Endothelial cell of umbilical vein (primary cell): ENCODE measurements at regions not wholly inside any gene's neighbourhood (a gene's known extent, or its start where the extent isn't known, plus 50 kb on each side); places are given as distances from the start of the nearest gene placed in this dataset.

ENCODE experiments used
- BruUV-seq: library from RNA; stranded (reverse); fragments of 400-500 nt; replicated peaks from 2 replicates; lab custom pipeline; 2021; lab: Mats Ljungman, UMichigan
- CTCF ChIA-PET: fragments of 300-600, 350-600 bp; sonication (Branson Sonifier 250); formaldehyde crosslinking; loops from one replicate; lab custom pipeline; 2021; ENCODE audit warnings: antibody characterized with exemption, inconsistent platforms; lab: Charles Lee
- POLR2A ChIA-PET: fragments of 300-600, 350-600 bp; sonication (Branson Sonifier 250); formaldehyde crosslinking; loops from one replicate; lab custom pipeline; 2021; ENCODE audit warnings: antibody characterized with exemption, inconsistent platforms; lab: Charles Lee
- DNase-seq: peaks from one replicate; pipeline ENCODE4 v3.0.0-alpha.2; 2011; ENCODE audit warnings: low read depth, low spot score
- FAIRE-seq: peaks from 2 replicates; lab custom pipeline; 2011; peaks lifted over from hg19 to GRCh38; lab: Jason Lieb, UNC
- H2AFZ ChIP-seq: 2 replicates; pipeline ENCODE4 v1.6.0; 2012; ENCODE audit warnings: low read depth, low read length, control low read depth, inconsistent platforms
- H3K27ac ChIP-seq: 2 replicates; pipeline ENCODE4 v1.5.1; 2011; ENCODE audit warnings: low read depth, mild to moderate bottlenecking, control low read depth, low read length, moderate library complexity; ENCODE audit not compliant: insufficient read depth
- H3K27me3 ChIP-seq, 2 experiments: 2 replicates each; pipeline versions ENCODE4 v1.6.0 to v1.6.1; 2011; ENCODE audit warnings: low read length in 2 of 2, mixed read lengths in 1 of 2; ENCODE audit not compliant: control insufficient read depth in 2 of 2, insufficient read depth in 2 of 2
- H3K36me3 ChIP-seq, 2 experiments: 2 replicates in 1 of 2; 3 replicates in 1 of 2; pipeline ENCODE4 v1.5.1; 2011; ENCODE audit warnings: low read length in 2 of 2, mild to moderate bottlenecking in 1 of 2, moderate library complexity in 1 of 2; ENCODE audit not compliant: control insufficient read depth in 2 of 2, insufficient read depth in 2 of 2; ENCODE audit errors: extremely low read depth in 1 of 2
- H3K4me1 ChIP-seq: 3 replicates; pipeline ENCODE4 v1.5.1; 2011; ENCODE audit warnings: mild to moderate bottlenecking, low read length; ENCODE audit not compliant: control insufficient read depth, insufficient read depth; ENCODE audit errors: extremely low read depth
- H3K4me2 ChIP-seq: 2 replicates; pipeline ENCODE4 v1.6.1; 2011; ENCODE audit warnings: low read length, control low read depth, mixed read lengths; ENCODE audit not compliant: insufficient read depth
- H3K4me3 ChIP-seq, 3 experiments: fragments of 200-600 bp in 1 of 3; sonication (generic), shearing (Covaris generic) in 1 of 3; replicated peaks in 1 of 3; 2 replicates each; pipeline ENCODE4 v1.5.1; 2011 to 2016; ENCODE audit warnings: control low read depth in 3 of 3, low read length in 3 of 3, mild to moderate bottlenecking in 2 of 3, inconsistent platforms in 1 of 3, low read depth in 1 of 3, moderate library complexity in 1 of 3; ENCODE audit not compliant: insufficient read depth in 1 of 3
- H3K79me2 ChIP-seq: 2 replicates; pipeline ENCODE4 v1.6.0; 2012; ENCODE audit warnings: low read length, inconsistent platforms; ENCODE audit not compliant: control insufficient read depth, insufficient read depth
- H3K9ac ChIP-seq: replicated peaks from 2 replicates; pipeline ENCODE3; 2011; ENCODE audit warnings: low read length, control low read depth; ENCODE audit not compliant: insufficient read depth; ENCODE audit errors: extremely low read depth
- H3K9me1 ChIP-seq: replicated peaks from 3 replicates; pipeline ENCODE4 v1.6.0; 2011; ENCODE audit warnings: mild to moderate bottlenecking, low read length; ENCODE audit not compliant: control insufficient read depth, insufficient read depth; ENCODE audit errors: extremely low read depth
- H3K9me3 ChIP-seq: replicated peaks from 2 replicates; pipeline ENCODE4 v1.5.1; 2012; ENCODE audit warnings: low read length, inconsistent platforms; ENCODE audit not compliant: control insufficient read depth, insufficient read depth
- H4K20me1 ChIP-seq: replicated peaks from 2 replicates; pipeline ENCODE3; 2011; ENCODE audit warnings: mild to moderate bottlenecking, low read length; ENCODE audit not compliant: control insufficient read depth, insufficient read depth; ENCODE audit errors: extremely low read depth
- EZH2 ChIP-seq: IDR thresholded peaks from 2 replicates; pipeline ENCODE4 v1.6.1; 2012; ENCODE audit warnings: borderline replicate concordance, low read depth, mild to moderate bottlenecking, moderate library complexity, low read length, inconsistent platforms; ENCODE audit not compliant: severe bottlenecking
- FOS ChIP-seq: IDR thresholded peaks from 2 replicates; pipeline ENCODE4 v1.6.1; 2011; ENCODE audit warnings: mild to moderate bottlenecking, low read length, moderate library complexity, borderline replicate concordance; ENCODE audit not compliant: insufficient read depth
- GATA2 ChIP-seq: IDR thresholded peaks from 2 replicates; pipeline ENCODE4 v1.7.0; 2011; ENCODE audit warnings: low read depth, mild to moderate bottlenecking, moderate library complexity, mixed read lengths, low read length; ENCODE audit not compliant: insufficient read length, insufficient read depth
- JUN ChIP-seq: IDR thresholded peaks from 2 replicates; pipeline ENCODE4 v1.6.1; 2011; ENCODE audit warnings: borderline replicate concordance, low read depth; ENCODE audit not compliant: insufficient read length, insufficient read depth
- MYC ChIP-seq: IDR thresholded peaks from one replicate; pipeline ENCODE4 v1.6.1; 2011; ENCODE audit warnings: mild to moderate bottlenecking, low read depth, low read length
- POLR2A ChIP-seq: IDR thresholded peaks from 2 replicates; pipeline ENCODE4 v1.6.1; 2012; ENCODE audit warnings: low read depth, mild to moderate bottlenecking, control low read depth, low read length
- POLR2AphosphoS5 ChIP-seq: IDR thresholded peaks from 2 replicates; pipeline ENCODE4 v1.6.1; 2012; ENCODE audit warnings: low read depth, mild to moderate bottlenecking, control low read depth, low read length, moderate library complexity; ENCODE audit not compliant: insufficient read depth
- dilution Hi-C: fragments of 300-500 bp; cut with MboI; formaldehyde crosslinking; loops from one replicate; pipeline ENCODE4 v1.15.0; 2019; ENCODE audit warnings: low sequenced_read_pairs; ENCODE audit not compliant: extremely low pct_ligation_motif_present
- intact Hi-C: fragments of 100-400 bp; cut with micrococcal nuclease; formaldehyde crosslinking; loops from one replicate; pipeline ENCODE4 v1.10.0; 2022
- TF ChIP-seq, protein P1 (sequence below), 2 donors: IDR thresholded peaks; 1 replicate in 1 of 2; 2 replicates in 1 of 2; pipeline ENCODE4 v1.5.1; 2011; ENCODE audit warnings: low read length in 2 of 2, mild to moderate bottlenecking in 2 of 2, moderate library complexity in 2 of 2, control low read depth in 1 of 2, inconsistent platforms in 1 of 2, low read depth in 1 of 2; ENCODE audit not compliant: insufficient read depth in 1 of 2; ENCODE audit errors: extremely low read depth in 1 of 2
- TF ChIP-seq, protein P2 (sequence below): IDR thresholded peaks from 2 replicates; pipeline ENCODE4 v1.6.1; 2011; ENCODE audit not compliant: insufficient read depth, insufficient read length

DNA sequence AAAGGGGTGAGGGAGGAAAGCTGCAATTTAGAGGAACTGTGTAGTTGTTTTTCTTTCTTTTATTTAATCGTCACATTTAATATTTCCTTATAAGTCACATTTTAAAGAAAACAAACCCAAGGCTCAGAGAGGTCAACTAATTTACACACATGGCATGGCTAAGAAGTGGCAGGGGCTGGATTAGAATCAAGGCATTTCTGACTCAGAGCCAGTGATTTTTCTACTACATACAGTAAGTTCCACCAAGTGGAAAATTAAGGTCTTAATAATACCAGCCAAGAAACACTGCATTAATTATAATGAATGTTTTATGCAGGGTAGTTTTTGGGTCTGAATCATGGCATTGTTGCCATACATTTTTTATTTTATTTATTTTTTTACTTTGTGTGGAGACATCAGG, 607.7 kb upstream of the CITED2 start:
- no peak overlapping the region for H3K9ac ChIP-seq
- no peaks in the 10 kb centered on the region for H3K27me3 ChIP-seq
- dilution Hi-C loops, result no loop called here
- BruUV-seq, result no TSS peak
- no peaks in the 10 kb centered on the region for H3K9me1 ChIP-seq
- no peaks in the 10 kb centered on the region for H3K9me3 ChIP-seq
- ChIA-PET CTCF (interaction anchor here (1.2 kb wide), 3 partner anchors 11 to 613 kb away, joined by 3 to 4 read pairs (median 4); no protein-coding TSS in a partner anchor), POLR2A (no interaction called here)
- TF ChIP-seq, protein P1, sequence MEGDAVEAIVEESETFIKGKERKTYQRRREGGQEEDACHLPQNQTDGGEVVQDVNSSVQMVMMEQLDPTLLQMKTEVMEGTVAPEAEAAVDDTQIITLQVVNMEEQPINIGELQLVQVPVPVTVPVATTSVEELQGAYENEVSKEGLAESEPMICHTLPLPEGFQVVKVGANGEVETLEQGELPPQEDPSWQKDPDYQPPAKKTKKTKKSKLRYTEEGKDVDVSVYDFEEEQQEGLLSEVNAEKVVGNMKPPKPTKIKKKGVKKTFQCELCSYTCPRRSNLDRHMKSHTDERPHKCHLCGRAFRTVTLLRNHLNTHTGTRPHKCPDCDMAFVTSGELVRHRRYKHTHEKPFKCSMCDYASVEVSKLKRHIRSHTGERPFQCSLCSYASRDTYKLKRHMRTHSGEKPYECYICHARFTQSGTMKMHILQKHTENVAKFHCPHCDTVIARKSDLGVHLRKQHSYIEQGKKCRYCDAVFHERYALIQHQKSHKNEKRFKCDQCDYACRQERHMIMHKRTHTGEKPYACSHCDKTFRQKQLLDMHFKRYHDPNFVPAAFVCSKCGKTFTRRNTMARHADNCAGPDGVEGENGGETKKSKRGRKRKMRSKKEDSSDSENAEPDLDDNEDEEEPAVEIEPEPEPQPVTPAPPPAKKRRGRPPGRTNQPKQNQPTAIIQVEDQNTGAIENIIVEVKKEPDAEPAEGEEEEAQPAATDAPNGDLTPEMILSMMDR (IDR thresholded peaks at IDR 0.05; ENCODE audit: extremely low read depth in 1 of 2, insufficient read depth in 1 of 2, low read depth in 1 of 2, low read length in 2 of 2), result no peak
- TF ChIP-seq FOS, result peak; percentile 33
- H4K20me1 ChIP-seq, result no peaks in the 10 kb centered on the region
- FAIRE-seq, result no peak
- intact Hi-C loops, result loop anchor here (5.0 kb wide), 1 partner anchor 1580 kb away; no protein-coding TSS in a partner anchor
- DNase-seq, result no peak
- peak overlapping the region; percentile 26 for H2AFZ ChIP-seq
- no peak overlapping the region for H3K4me3 ChIP-seq
- H3K79me2 ChIP-seq, result no peaks in the 10 kb centered on the region
- no peaks in the 10 kb centered on the region for H3K36me3 ChIP-seq
- peak overlapping the region; percentile 41 for H3K4me2 ChIP-seq
- peak overlapping the region; percentile 13 for H3K27ac ChIP-seq
- peaks cover 15% of the 10 kb centered on the region for H3K4me1 ChIP-seq

DNA sequence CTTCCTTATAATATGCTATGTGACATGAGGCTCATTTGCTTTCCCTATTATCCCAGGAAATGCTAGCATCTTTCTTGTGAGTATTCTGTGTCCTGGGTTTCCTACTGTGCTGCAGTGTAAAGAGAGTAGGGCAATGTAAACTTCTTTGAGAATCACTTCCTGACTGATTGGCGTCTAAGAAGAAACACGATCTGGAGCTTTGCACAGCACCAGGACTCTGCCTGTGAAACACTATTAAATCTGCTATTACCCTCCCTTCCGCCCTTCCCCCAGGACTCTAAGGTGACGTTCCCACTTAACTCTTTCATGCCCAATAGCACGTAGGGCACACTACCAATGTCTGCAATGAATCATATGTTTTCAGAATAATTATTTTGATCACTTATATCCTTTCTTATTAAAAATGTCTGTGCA, 607.3 kb upstream of the CITED2 start:
- BruUV-seq, result no TSS peak
- H2AFZ ChIP-seq, result peak overlapping the region; percentile 16
- intact Hi-C loops (loop anchor here (5.0 kb wide), 1 partner anchor 1581 kb away; no protein-coding TSS in a partner anchor), dilution Hi-C loops (no loop called here)
- peaks cover 15% of the 10 kb centered on the region for H3K4me1 ChIP-seq
- no peak overlapping the region for H3K4me3 ChIP-seq
- DNase-seq (peak; percentile 82), FAIRE-seq (peak; percentile 83)
- H3K9ac ChIP-seq, result no peak overlapping the region
- no peaks in the 10 kb centered on the region for H3K9me3 ChIP-seq
- H3K9me1 ChIP-seq, result no peaks in the 10 kb centered on the region
- ChIA-PET CTCF (interaction anchor here (1.2 to 1.3 kb wide), 4 partner anchors 11 to 612 kb away, joined by 3 to 4 read pairs (median 4); no protein-coding TSS in a partner anchor), POLR2A (no interaction called here)
- H3K27me3 ChIP-seq, result no peaks in the 10 kb centered on the region
- TF ChIP-seq GATA2 (no peak), POLR2AphosphoS5 (no peak), JUN (no peak), EZH2 (no peak), FOS (no peak), MYC (no peak), POLR2A (no peak)
- TF ChIP-seq, protein P1 (IDR thresholded peaks at IDR 0.05; ENCODE audit: extremely low read depth in 1 of 2, insufficient read depth in 1 of 2, low read depth in 1 of 2, low read length in 2 of 2), result no peak
- TF ChIP-seq, protein P2, sequence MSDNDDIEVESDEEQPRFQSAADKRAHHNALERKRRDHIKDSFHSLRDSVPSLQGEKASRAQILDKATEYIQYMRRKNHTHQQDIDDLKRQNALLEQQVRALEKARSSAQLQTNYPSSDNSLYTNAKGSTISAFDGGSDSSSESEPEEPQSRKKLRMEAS, result no peak
- no peaks in the 10 kb centered on the region for H3K79me2 ChIP-seq
- no peaks in the 10 kb centered on the region for H3K36me3 ChIP-seq
- H4K20me1 ChIP-seq, result no peaks in the 10 kb centered on the region
- H3K27ac ChIP-seq, result peak overlapping the region; percentile 13
- H3K4me2 ChIP-seq, result peak overlapping the region; percentile 41
